K562 (cell line): ENCODE measurements at regions not wholly inside any gene's neighbourhood (a gene's known extent, or its start where the extent isn't known, plus 50 kb on each side); places are given as distances from the start of the nearest gene placed in this dataset.

Experiments
- ATF1 ChIP-seq, 2 experiments: fragments of 450-650 bp in 1 of 2; IDR thresholded peaks; 2 replicates each; pipeline ENCODE4 v1.6.1; 2016; ENCODE audit warnings: missing compliant biosample characterization in 1 of 2, missing genetic modification characterization in 1 of 2
- C11orf30 ChIP-seq: fragments of 450-650 bp; IDR thresholded peaks from 2 replicates; pipeline ENCODE4 v1.6.1; 2016; ENCODE audit warnings: low read depth, mild to moderate bottlenecking
- EWSR1 ChIP-seq: fragments of 450-650 bp; IDR thresholded peaks from 2 replicates; pipeline ENCODE4 v1.6.1; 2018; ENCODE audit warnings: borderline replicate concordance, mild to moderate bottlenecking, low read depth, moderate library complexity; ENCODE audit not compliant: partially characterized antibody
- KLF1 ChIP-seq: fragments of 450-650 bp; IDR thresholded peaks from 2 replicates; pipeline ENCODE4 v1.6.1; 2016; ENCODE audit warnings: missing genetic modification characterization, missing compliant biosample characterization
- NCOR1 ChIP-seq: fragments of 450-650 bp; IDR thresholded peaks from 2 replicates; pipeline ENCODE4 v1.6.1; 2016; ENCODE audit warnings: mild to moderate bottlenecking, moderate library complexity
- NEUROD1 ChIP-seq: fragments of 150-350 bp; IDR thresholded peaks from 2 replicates; pipeline ENCODE4 v1.6.1; 2014; ENCODE audit warnings: borderline replicate concordance, low read length, low read depth; ENCODE audit not compliant: partially characterized antibody
- PCBP2 ChIP-seq: fragments of 200-400 bp; formaldehyde crosslinking; IDR thresholded peaks from 2 replicates; pipeline ENCODE4 v1.6.1; 2018; ENCODE audit warnings: low read length, low read depth, mild to moderate bottlenecking, moderate library complexity; ENCODE audit not compliant: poor library complexity, severe bottlenecking
- SMAD1 ChIP-seq: fragments of 150-350 bp; IDR thresholded peaks from 2 replicates; pipeline ENCODE4 v1.6.1; 2014; ENCODE audit warnings: low read length, low read depth; ENCODE audit not compliant: partially characterized antibody
- TEAD4 ChIP-seq, 2 experiments: sonication (generic) in 1 of 2; formaldehyde crosslinking in 1 of 2; IDR thresholded peaks; 2 replicates each; pipeline versions ENCODE4 v1.6.1 to v1.8.0; 2012 to 2022; ENCODE audit warnings: borderline replicate concordance in 1 of 2, inconsistent platforms in 1 of 2, low read length in 1 of 2, mild to moderate bottlenecking in 1 of 2, missing genetic modification reagents in 1 of 2
- THRAP3 ChIP-seq: fragments of 450-650 bp; IDR thresholded peaks from 2 replicates; pipeline ENCODE4 v1.6.1; 2016; ENCODE audit warnings: mild to moderate bottlenecking, inconsistent platforms, borderline replicate concordance
- ZNF133 ChIP-seq: fragments of 250-450 bp; sonication (Bioruptor Pico); IDR thresholded peaks from 2 replicates; pipeline ENCODE4 v1.4.0; 2020; ENCODE audit warnings: mild to moderate bottlenecking
- ZNF3 ChIP-seq: fragments of 250-450 bp; sonication (Bioruptor Pico); IDR thresholded peaks from 2 replicates; pipeline ENCODE4 v1.5.0; 2021; ENCODE audit warnings: mild to moderate bottlenecking, moderate library complexity
- ZZZ3 ChIP-seq: fragments of 450-650 bp; IDR thresholded peaks from 2 replicates; pipeline ENCODE4 v1.6.1; 2016; ENCODE audit warnings: antibody characterized with exemption, mild to moderate bottlenecking, moderate library complexity
- TF ChIP-seq, protein P1 (sequence below): fragments of 450-650 bp; IDR thresholded peaks from 2 replicates; pipeline ENCODE4 v1.6.1; 2017; ENCODE audit warnings: antibody characterized with exemption, mild to moderate bottlenecking
- TF ChIP-seq, protein P2 (sequence below): sonication (generic); formaldehyde crosslinking; IDR thresholded peaks from 2 replicates; pipeline ENCODE4 v1.8.1; 2023; ENCODE audit warnings: missing genetic modification reagents, mild to moderate bottlenecking, borderline replicate concordance
- TF ChIP-seq, protein P3 (sequence below): fragments of 250-450 bp; sonication (Bioruptor Pico); IDR thresholded peaks from 2 replicates; pipeline ENCODE4 v1.9.0; 2021; ENCODE audit warnings: mild to moderate bottlenecking, inconsistent platforms

DNA sequence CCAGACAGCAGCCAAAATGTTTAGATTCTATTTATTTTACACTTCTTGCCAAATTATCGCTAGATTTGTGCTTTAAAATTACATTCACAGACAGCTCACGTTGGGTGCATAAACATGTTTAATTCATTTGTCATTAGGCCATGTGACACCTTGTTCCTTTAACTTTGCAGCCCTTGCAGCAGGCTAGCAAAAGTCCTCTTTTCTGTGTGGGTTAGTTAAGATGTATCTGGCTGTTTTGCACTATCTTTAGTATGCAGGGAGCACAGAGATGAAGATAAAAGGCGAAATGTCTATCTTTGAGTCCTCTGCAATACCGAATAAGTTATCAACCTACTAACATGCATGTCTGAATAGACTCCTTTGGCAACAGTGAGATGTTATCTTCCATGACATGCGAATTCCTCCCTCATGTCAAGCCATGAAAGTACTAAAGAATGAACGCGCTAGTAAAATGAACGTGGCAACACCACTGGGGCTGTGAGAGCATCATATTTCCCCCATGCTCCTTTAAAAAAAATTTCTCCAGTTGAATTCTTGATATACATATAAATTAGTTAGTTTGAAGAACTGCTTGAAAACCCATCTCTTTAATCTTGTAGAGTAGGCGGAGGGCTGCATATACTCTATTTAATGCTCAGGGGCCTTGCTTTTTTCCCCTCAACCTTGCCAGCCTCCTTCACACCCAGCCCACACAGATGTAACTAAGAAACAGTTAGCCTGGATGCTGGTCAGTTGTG lies 620.4 kb upstream of the NR2F2 start (continued):
- TF ChIP-seq, protein P1, sequence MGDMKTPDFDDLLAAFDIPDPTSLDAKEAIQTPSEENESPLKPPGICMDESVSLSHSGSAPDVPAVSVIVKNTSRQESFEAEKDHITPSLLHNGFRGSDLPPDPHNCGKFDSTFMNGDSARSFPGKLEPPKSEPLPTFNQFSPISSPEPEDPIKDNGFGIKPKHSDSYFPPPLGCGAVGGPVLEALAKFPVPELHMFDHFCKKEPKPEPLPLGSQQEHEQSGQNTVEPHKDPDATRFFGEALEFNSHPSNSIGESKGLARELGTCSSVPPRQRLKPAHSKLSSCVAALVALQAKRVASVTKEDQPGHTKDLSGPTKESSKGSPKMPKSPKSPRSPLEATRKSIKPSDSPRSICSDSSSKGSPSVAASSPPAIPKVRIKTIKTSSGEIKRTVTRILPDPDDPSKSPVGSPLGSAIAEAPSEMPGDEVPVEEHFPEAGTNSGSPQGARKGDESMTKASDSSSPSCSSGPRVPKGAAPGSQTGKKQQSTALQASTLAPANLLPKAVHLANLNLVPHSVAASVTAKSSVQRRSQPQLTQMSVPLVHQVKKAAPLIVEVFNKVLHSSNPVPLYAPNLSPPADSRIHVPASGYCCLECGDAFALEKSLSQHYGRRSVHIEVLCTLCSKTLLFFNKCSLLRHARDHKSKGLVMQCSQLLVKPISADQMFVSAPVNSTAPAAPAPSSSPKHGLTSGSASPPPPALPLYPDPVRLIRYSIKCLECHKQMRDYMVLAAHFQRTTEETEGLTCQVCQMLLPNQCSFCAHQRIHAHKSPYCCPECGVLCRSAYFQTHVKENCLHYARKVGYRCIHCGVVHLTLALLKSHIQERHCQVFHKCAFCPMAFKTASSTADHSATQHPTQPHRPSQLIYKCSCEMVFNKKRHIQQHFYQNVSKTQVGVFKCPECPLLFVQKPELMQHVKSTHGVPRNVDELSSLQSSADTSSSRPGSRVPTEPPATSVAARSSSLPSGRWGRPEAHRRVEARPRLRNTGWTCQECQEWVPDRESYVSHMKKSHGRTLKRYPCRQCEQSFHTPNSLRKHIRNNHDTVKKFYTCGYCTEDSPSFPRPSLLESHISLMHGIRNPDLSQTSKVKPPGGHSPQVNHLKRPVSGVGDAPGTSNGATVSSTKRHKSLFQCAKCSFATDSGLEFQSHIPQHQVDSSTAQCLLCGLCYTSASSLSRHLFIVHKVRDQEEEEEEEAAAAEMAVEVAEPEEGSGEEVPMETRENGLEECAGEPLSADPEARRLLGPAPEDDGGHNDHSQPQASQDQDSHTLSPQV, result peak; percentile 85
- peak; percentile 91 for TF ChIP-seq SMAD1
- TF ChIP-seq NEUROD1, result peak; percentile 72
- no peak for TF ChIP-seq ZNF3 (CRISPR knock-in tag)
- TF ChIP-seq, protein P2, sequence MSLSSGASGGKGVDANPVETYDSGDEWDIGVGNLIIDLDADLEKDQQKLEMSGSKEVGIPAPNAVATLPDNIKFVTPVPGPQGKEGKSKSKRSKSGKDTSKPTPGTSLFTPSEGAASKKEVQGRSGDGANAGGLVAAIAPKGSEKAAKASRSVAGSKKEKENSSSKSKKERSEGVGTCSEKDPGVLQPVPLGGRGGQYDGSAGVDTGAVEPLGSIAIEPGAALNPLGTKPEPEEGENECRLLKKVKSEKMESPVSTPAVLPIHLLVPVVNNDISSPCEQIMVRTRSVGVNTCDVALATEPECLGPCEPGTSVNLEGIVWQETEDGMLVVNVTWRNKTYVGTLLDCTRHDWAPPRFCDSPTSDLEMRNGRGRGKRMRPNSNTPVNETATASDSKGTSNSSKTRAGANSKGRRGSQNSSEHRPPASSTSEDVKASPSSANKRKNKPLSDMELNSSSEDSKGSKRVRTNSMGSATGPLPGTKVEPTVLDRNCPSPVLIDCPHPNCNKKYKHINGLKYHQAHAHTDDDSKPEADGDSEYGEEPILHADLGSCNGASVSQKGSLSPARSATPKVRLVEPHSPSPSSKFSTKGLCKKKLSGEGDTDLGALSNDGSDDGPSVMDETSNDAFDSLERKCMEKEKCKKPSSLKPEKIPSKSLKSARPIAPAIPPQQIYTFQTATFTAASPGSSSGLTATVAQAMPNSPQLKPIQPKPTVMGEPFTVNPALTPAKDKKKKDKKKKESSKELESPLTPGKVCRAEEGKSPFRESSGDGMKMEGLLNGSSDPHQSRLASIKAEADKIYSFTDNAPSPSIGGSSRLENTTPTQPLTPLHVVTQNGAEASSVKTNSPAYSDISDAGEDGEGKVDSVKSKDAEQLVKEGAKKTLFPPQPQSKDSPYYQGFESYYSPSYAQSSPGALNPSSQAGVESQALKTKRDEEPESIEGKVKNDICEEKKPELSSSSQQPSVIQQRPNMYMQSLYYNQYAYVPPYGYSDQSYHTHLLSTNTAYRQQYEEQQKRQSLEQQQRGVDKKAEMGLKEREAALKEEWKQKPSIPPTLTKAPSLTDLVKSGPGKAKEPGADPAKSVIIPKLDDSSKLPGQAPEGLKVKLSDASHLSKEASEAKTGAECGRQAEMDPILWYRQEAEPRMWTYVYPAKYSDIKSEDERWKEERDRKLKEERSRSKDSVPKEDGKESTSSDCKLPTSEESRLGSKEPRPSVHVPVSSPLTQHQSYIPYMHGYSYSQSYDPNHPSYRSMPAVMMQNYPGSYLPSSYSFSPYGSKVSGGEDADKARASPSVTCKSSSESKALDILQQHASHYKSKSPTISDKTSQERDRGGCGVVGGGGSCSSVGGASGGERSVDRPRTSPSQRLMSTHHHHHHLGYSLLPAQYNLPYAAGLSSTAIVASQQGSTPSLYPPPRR (CRISPR knock-in tag), result no peak
- no peak for TF ChIP-seq ATF1 (CRISPR knock-in tag; IDR thresholded peaks at IDR 0.05)
- TF ChIP-seq ATF1 (tag; IDR thresholded peaks at IDR 0.05), result peak; percentile 67
- TF ChIP-seq EWSR1, result no peak
- TF ChIP-seq ZNF133 (CRISPR knock-in tag), result no peak
- TF ChIP-seq THRAP3, result no peak
- peak; percentile 99 for TF ChIP-seq NCOR1
- TF ChIP-seq TEAD4 (IDR thresholded peaks at IDR 0.05; ENCODE audit: low read length), result peak; percentile 100
- no peak for TF ChIP-seq TEAD4 (CRISPR knock-in tag; IDR thresholded peaks at IDR 0.05; ENCODE audit: borderline replicate concordance)
- TF ChIP-seq, protein P3, sequence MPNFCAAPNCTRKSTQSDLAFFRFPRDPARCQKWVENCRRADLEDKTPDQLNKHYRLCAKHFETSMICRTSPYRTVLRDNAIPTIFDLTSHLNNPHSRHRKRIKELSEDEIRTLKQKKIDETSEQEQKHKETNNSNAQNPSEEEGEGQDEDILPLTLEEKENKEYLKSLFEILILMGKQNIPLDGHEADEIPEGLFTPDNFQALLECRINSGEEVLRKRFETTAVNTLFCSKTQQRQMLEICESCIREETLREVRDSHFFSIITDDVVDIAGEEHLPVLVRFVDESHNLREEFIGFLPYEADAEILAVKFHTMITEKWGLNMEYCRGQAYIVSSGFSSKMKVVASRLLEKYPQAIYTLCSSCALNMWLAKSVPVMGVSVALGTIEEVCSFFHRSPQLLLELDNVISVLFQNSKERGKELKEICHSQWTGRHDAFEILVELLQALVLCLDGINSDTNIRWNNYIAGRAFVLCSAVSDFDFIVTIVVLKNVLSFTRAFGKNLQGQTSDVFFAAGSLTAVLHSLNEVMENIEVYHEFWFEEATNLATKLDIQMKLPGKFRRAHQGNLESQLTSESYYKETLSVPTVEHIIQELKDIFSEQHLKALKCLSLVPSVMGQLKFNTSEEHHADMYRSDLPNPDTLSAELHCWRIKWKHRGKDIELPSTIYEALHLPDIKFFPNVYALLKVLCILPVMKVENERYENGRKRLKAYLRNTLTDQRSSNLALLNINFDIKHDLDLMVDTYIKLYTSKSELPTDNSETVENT, result no peak
- no peak for TF ChIP-seq PCBP2
- TF ChIP-seq C11orf30, result peak; percentile 45; the same call in 1 of the 2 replicates
- TF ChIP-seq ZZZ3, result no peak
- no peak for TF ChIP-seq KLF1
